ENCODE measurements at regions not wholly inside any gene's neighbourhood (a gene's known extent, or its start where the extent isn't known, plus 50 kb on each side); places are given as distances from the start of the nearest gene placed in this dataset.
"Not testable (repeated sequence)": the region's sequence is repeated elsewhere in the genome, so short reads cannot be mapped to it uniquely, and the experiment has no call there.

- DNase-seq, result no peak
These were observed 97.1 kb upstream of the ANK2 start for GRCh38 chr4:112952313-112952700.

- DNase-seq, result no peak
These were observed 96.2 kb upstream of the ANK2 start for GRCh38 chr4:112953262-112953661.

GRCh38 chr4:112954286-112954685, 95.2 kb upstream of the ANK2 start:
- no peak for DNase-seq

GRCh38 chr4:112956484-112956896, 93.0 kb upstream of the ANK2 start:
- no peak for DNase-seq

GRCh38 chr4:112957764-112958163, 91.7 kb upstream of the ANK2 start:
- DNase-seq, result not testable (repeated sequence)

GRCh38 chr4:112966701-112967488, 82.6 kb upstream of the ANK2 start:
- DNase-seq, result no peak

- no peak for DNase-seq
These were observed 80.8 kb upstream of the ANK2 start for GRCh38 chr4:112968451-112969159.

- no peak for DNase-seq
These were observed 78.5 kb upstream of the ANK2 start for GRCh38 chr4:112970903-112971302.

GRCh38 chr4:112973750-112974251, 75.7 kb upstream of the ANK2 start:
- DNase-seq, result no peak

GRCh38 chr4:112975567-112976355, 73.7 kb upstream of the ANK2 start:
- no peak for DNase-seq

GRCh38 chr4:112978691-112979472, 70.6 kb upstream of the ANK2 start:
- no peak for DNase-seq

- no peak for DNase-seq
These were observed 69.5 kb upstream of the ANK2 start for GRCh38 chr4:112979881-112980421.

- DNase-seq, result no peak
These were observed 66.8 kb upstream of the ANK2 start for GRCh38 chr4:112982680-112983079.

- DNase-seq, result no peak
These were observed 54.6 kb upstream of the ANK2 start for GRCh38 chr4:112994732-112995464.

Measured in CD4-positive, alpha-beta T cell treated with Interleukin-4 for 1 hour (primary cell).